ENCODE measurements at regions not wholly inside any gene's neighbourhood (a gene's known extent, or its start where the extent isn't known, plus 50 kb on each side); places are given as distances from the start of the nearest gene placed in this dataset.

DNA sequence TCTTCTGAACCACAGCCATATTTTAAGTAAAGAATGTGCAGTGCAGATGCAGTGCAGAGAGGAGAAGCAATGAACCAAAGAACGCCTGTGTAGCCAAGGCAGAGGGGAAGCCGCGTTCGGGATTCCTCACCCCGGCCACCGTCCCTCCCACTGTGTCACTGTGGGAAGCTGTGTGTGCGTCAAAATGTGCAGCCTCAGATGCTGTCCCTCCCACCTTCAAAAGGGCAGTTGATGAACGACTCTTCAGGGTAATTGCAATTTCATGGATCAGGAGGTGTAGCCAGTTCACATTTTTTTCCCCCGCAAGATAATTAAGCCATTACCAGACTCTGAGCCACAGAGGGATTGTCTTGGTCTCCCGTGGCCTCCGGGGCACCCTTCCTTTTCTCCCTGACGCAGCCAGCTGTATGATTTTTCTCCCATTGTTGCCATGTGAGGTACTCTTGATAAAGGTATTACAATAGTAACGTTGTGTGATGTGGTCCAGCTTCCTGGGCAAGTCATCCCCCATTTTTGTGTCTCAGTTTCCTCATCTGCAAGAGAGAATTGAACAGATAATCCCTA, 190.0 kb downstream of the FOXL1 start:
- H3K27me3 Mint-ChIP-seq = peaks cover 4 to 5% of the 10 kb centered on the region in 2 donors
- H3K9me3 ChIP-seq (ENCODE audit: control insufficient read depth in 1 of 2, low read length in 2 of 2) = no peaks in the 10 kb centered on the region
- no peak overlapping the region for H3K4me3 Mint-ChIP-seq
- H3K36me3 Mint-ChIP-seq = no peaks in the 10 kb centered on the region
- no peaks in the 10 kb centered on the region for H3K4me1 Mint-ChIP-seq
- intact Hi-C loops (cut with micrococcal nuclease) = no loop called here
- no peak overlapping the region for H3K27ac Mint-ChIP-seq
- DNase-seq = no peak
- POLR2A ChIA-PET (ENCODE audit: partially characterized antibody) = no interaction called here
- no peaks in the 10 kb centered on the region for H3K27me3 ChIP-seq (ENCODE audit: insufficient read depth, low read length)
- CTCF ChIA-PET (ENCODE audit: partially characterized antibody) = no interaction called here
- peaks cover 0 to 8% (median 0%) of the 10 kb centered on the region in 8 donors for H3K9me3 Mint-ChIP-seq
- H3K36me3 ChIP-seq (ENCODE audit: insufficient read depth, low read length) = no peaks in the 10 kb centered on the region
- H3K4me1 ChIP-seq (ENCODE audit: insufficient read depth, low read length) = no peaks in the 10 kb centered on the region
- H3K4me3 ChIP-seq (ENCODE audit: low read length in 2 of 2) = no peak overlapping the region
- H3K27ac ChIP-seq (ENCODE audit: low read depth, low read length) = no peak overlapping the region

DNA sequence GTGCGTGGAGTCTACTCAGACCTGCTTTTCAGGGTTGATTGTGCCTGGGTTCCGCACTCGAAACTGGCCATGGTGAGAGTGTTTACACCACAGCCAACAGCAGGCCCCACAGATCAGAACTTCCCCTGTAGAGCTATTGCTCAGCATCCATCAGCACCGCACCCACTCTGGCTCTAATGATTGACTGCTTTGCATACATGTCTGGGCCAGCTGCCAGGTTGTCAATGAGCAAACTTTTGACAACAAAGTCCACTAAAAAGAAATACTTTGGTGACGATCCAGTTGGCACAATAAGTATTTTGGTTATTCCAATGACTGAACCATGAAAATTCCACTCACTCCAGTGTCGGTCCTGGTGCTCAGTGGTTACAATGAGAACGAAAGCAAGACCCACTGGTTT, 190.7 kb downstream of the FOXL1 start:
- H3K4me1 ChIP-seq (ENCODE audit: insufficient read depth, low read length) = no peaks in the 10 kb centered on the region
- no peak overlapping the region for H3K4me3 ChIP-seq (ENCODE audit: low read length in 2 of 2)
- H3K4me1 Mint-ChIP-seq = no peaks in the 10 kb centered on the region
- no peaks in the 10 kb centered on the region for H3K27me3 ChIP-seq (ENCODE audit: insufficient read depth, low read length)
- H3K9me3 Mint-ChIP-seq = peaks cover 0 to 8% (median 0%) of the 10 kb centered on the region in 8 donors
- no peak overlapping the region for H3K4me3 Mint-ChIP-seq
- H3K9me3 ChIP-seq (ENCODE audit: control insufficient read depth in 1 of 2, low read length in 2 of 2) = no peaks in the 10 kb centered on the region
- H3K36me3 Mint-ChIP-seq = no peaks in the 10 kb centered on the region
- no peak for DNase-seq
- H3K36me3 ChIP-seq (ENCODE audit: insufficient read depth, low read length) = no peaks in the 10 kb centered on the region
- ChIA-PET POLR2A (ENCODE audit: partially characterized antibody) (no interaction called here), CTCF (ENCODE audit: partially characterized antibody) (no interaction called here)
- intact Hi-C loops (cut with micrococcal nuclease) = no loop called here
- no peak overlapping the region for H3K27ac Mint-ChIP-seq
- peaks cover under 1 to 5% of the 10 kb centered on the region in 2 donors for H3K27me3 Mint-ChIP-seq
- no peak overlapping the region for H3K27ac ChIP-seq (ENCODE audit: low read depth, low read length)

DNA sequence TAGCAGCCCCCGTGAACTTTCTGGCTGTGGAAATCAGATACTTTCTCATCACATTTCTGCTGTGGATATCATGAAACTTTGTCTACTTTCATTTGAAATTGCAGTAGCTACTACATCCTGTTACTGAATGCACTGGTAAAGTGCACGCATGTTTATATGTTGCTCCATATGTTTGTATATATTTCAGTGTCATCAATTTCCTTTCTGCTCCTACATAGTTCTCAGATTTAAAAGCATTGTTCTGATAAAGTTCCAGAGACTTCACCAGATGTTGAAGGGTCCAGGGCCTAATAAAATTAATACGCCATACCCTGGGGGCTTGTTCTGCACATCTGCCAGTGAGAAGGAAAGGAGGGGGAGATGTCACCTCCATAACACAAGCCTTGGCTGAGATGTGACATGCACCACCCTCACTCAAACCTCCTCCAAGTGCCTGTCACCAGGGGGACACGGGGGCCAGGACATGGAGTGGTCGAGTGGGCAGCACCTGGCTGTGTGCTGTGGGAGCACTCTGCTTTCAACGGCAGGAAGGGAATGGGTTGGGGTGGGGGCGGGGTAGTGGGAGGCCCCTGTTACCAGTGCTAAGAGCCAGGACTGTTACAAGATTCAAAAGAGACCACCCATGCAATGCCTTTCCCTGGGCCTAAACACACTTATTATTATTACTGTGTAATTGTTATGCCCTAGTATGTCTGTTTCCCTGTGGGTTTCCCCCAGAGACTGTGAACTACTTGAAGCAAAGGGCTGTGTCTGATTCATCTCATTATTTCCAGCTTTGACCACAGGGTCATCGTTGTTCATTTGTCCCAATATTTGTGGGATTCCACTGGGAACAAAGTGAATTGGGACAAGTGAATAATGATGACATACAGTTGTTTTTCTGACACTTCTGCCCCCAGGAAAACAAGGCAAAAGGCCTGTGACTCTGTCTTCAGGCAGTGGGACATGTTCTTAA, 193.4 kb downstream of the FOXL1 start:
- DNase-seq = no peak
- ChIA-PET POLR2A (ENCODE audit: partially characterized antibody) (no interaction called here), CTCF (ENCODE audit: partially characterized antibody) (interaction anchor here (1.0 kb wide), 1 partner anchor 13 kb away, joined by 3 read pairs; no protein-coding TSS in a partner anchor)
- no peak overlapping the region for H3K27ac Mint-ChIP-seq
- Histone ChIP-seq H3K4me1 (ENCODE audit: insufficient read depth, low read length) (no peaks in the 10 kb centered on the region), H3K27me3 (ENCODE audit: insufficient read depth, low read length) (no peaks in the 10 kb centered on the region), H3K36me3 (ENCODE audit: insufficient read depth, low read length) (no peaks in the 10 kb centered on the region), H3K4me3 (ENCODE audit: low read length in 2 of 2) (no peak overlapping the region), H3K27ac (ENCODE audit: low read depth, low read length) (no peak overlapping the region), H3K9me3 (ENCODE audit: control insufficient read depth in 1 of 2, low read length in 2 of 2) (no peaks in the 10 kb centered on the region)
- peaks cover 0 to 10% of the 10 kb centered on the region in 2 donors for H3K27me3 Mint-ChIP-seq
- intact Hi-C loops (cut with micrococcal nuclease) = no loop called here
- no peak overlapping the region for H3K4me3 Mint-ChIP-seq
- H3K36me3 Mint-ChIP-seq = no peaks in the 10 kb centered on the region
- peaks cover 0 to 3% (median 0%) of the 10 kb centered on the region in 8 donors for H3K9me3 Mint-ChIP-seq
- H3K4me1 Mint-ChIP-seq = no peaks in the 10 kb centered on the region

DNA sequence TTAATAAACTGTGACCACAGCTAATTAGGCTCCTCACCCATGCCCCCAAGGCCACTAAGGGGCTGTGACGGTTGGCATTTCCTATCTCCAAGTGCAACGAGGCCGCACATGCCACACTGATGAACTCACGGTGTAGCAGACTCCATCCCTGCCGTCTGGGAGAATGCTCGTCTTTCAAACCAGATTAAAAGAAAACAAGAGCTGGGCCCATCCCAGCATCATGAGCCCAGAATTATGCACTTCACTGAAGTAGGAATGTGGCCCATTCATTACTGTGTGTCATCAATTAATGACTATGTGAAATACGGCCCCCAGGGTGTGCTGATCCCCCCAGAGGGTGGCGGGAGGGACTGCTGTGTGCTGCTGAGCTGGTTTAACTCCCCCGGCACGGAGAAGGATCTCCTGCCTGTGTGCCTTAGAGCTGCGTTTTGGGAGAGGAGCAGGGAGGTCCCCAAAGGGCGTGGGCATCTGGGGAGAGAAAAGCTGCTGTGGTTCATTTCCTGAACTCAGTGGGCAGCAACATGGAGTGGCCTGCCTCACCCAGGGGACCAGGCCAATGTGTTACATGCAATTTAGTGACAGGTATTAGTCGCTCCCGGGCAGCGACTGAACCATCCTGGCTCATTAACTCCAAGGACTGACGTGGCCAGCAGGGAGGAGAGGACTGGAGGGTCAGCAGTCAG, 194.5 kb downstream of the FOXL1 start:
- Mint-ChIP-seq H3K9me3 (peaks cover 0 to 2% (median 0%) of the 10 kb centered on the region in 8 donors), H3K27ac (no peak overlapping the region), H3K4me1 (no peaks in the 10 kb centered on the region), H3K4me3 (no peak overlapping the region), H3K36me3 (no peaks in the 10 kb centered on the region), H3K27me3 (peaks cover 0 to 10% of the 10 kb centered on the region in 2 donors)
- Histone ChIP-seq H3K9me3 (ENCODE audit: control insufficient read depth in 1 of 2, low read length in 2 of 2) (no peaks in the 10 kb centered on the region), H3K27ac (ENCODE audit: low read depth, low read length) (no peak overlapping the region), H3K4me1 (ENCODE audit: insufficient read depth, low read length) (no peaks in the 10 kb centered on the region), H3K27me3 (ENCODE audit: insufficient read depth, low read length) (no peaks in the 10 kb centered on the region), H3K4me3 (ENCODE audit: low read length in 2 of 2) (no peak overlapping the region), H3K36me3 (ENCODE audit: insufficient read depth, low read length) (no peaks in the 10 kb centered on the region)
- POLR2A ChIA-PET (ENCODE audit: partially characterized antibody) = no interaction called here
- intact Hi-C loops (cut with micrococcal nuclease) = no loop called here
- CTCF ChIA-PET (ENCODE audit: partially characterized antibody) = no interaction called here
- no peak for DNase-seq

DNA sequence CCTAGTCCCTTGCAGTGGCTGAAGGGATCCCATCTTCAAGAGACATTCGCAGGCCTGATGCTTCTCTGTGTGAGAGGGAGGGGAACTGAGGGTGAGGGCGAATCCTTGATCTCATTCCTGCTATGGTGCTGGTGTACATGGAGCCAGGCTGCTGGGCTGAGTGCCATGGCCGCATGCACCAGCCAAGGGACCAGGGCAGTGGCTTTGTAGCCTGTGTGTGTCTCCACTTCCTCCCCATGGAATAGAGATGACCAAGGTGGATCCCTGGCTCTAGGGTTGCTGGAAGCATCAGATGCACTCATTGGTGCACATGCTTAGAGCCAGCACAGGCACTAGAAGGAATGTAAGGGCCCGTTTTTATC, 195.0 kb downstream of the FOXL1 start:
- no peaks in the 10 kb centered on the region for H3K36me3 ChIP-seq (ENCODE audit: insufficient read depth, low read length)

DNA sequence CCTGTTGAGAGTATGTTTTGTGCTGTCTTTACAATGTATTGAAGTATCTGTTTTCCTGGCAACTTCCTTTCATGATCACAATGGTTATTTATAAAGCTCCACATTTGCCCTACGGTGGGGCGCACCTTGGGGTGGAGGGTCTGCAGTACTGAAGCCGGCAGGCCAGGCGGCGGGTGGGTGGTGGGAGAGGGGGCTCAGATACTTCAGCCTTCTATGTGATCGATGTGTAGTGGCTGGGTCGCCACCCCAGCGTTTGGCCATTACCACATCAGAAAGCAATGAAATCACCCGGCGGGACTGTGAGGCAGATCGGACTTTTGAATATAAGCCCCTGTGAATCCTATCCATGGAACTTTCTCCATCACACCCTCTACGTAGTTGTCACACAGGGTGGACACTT, 196.6 kb downstream of the FOXL1 start:
- ChIA-PET CTCF (ENCODE audit: partially characterized antibody) (no interaction called here), POLR2A (ENCODE audit: partially characterized antibody) (no interaction called here)
- intact Hi-C loops (cut with micrococcal nuclease) = no loop called here
- Mint-ChIP-seq H3K36me3 (no peaks in the 10 kb centered on the region), H3K4me1 (no peaks in the 10 kb centered on the region), H3K27me3 (peaks cover 0 to 7% of the 10 kb centered on the region in 2 donors), H3K9me3 (peaks cover 0 to 2% (median 0%) of the 10 kb centered on the region in 8 donors), H3K27ac (no peak overlapping the region), H3K4me3 (no peak overlapping the region)
- H3K27me3 ChIP-seq (ENCODE audit: insufficient read depth, low read length) = no peaks in the 10 kb centered on the region
- H3K4me1 ChIP-seq (ENCODE audit: insufficient read depth, low read length) = no peaks in the 10 kb centered on the region
- no peak overlapping the region for H3K4me3 ChIP-seq (ENCODE audit: low read length in 2 of 2)
- H3K27ac ChIP-seq (ENCODE audit: low read depth, low read length) = no peak overlapping the region
- H3K9me3 ChIP-seq (ENCODE audit: control insufficient read depth in 1 of 2, low read length in 2 of 2) = no peaks in the 10 kb centered on the region
- DNase-seq = no peak
- no peaks in the 10 kb centered on the region for H3K36me3 ChIP-seq (ENCODE audit: insufficient read depth, low read length)

More for the DNA sequence above, 195.0 kb downstream of the FOXL1 start:
- intact Hi-C loops (cut with micrococcal nuclease) = no loop called here
- H3K4me3 Mint-ChIP-seq = no peak overlapping the region
- no peaks in the 10 kb centered on the region for H3K4me1 ChIP-seq (ENCODE audit: insufficient read depth, low read length)
- POLR2A ChIA-PET (ENCODE audit: partially characterized antibody) = no interaction called here
- peaks cover 0 to 10% of the 10 kb centered on the region in 2 donors for H3K27me3 Mint-ChIP-seq
- no peak for DNase-seq
- no peak overlapping the region for H3K27ac ChIP-seq (ENCODE audit: low read depth, low read length)
- H3K27me3 ChIP-seq (ENCODE audit: insufficient read depth, low read length) = no peaks in the 10 kb centered on the region
- peaks cover 0 to 2% (median 0%) of the 10 kb centered on the region in 8 donors for H3K9me3 Mint-ChIP-seq
- H3K9me3 ChIP-seq (ENCODE audit: control insufficient read depth in 1 of 2, low read length in 2 of 2) = no peaks in the 10 kb centered on the region
- CTCF ChIA-PET (ENCODE audit: partially characterized antibody) = no interaction called here
- H3K4me1 Mint-ChIP-seq = no peaks in the 10 kb centered on the region
- H3K27ac Mint-ChIP-seq = no peak overlapping the region
- no peak overlapping the region for H3K4me3 ChIP-seq (ENCODE audit: low read length in 2 of 2)
- H3K36me3 Mint-ChIP-seq = no peaks in the 10 kb centered on the region

DNA sequence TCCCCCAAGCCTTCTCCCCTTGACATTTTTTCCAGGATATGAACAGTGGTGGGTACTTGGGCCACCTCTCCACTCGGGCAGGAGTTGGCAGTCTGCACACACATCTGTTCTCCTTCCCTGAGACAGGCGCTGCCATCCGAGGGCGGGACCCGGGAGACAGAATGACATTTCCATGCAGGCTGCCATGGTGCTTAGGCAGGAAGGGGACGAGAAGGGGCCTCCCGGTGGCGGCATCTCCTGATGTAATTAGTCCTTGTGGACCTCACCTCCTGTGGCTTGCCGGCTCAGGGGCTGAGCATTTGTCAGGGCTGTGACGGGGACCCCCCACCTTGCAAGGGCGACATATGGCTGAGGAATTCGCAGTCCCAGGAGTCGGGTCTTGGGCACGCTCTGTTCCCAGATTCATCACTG, 197.2 kb downstream of the FOXL1 start:
- no peaks in the 10 kb centered on the region for H3K9me3 ChIP-seq (ENCODE audit: control insufficient read depth in 1 of 2, low read length in 2 of 2)
- H3K36me3 ChIP-seq (ENCODE audit: insufficient read depth, low read length) = no peaks in the 10 kb centered on the region
- H3K27ac ChIP-seq (ENCODE audit: low read depth, low read length) = no peak overlapping the region
- ChIA-PET CTCF (ENCODE audit: partially characterized antibody) (no interaction called here), POLR2A (ENCODE audit: partially characterized antibody) (no interaction called here)
- peaks cover 0 to 2% (median 0%) of the 10 kb centered on the region in 8 donors for H3K9me3 Mint-ChIP-seq
- H3K27ac Mint-ChIP-seq = no peak overlapping the region
- no peaks in the 10 kb centered on the region for H3K36me3 Mint-ChIP-seq
- no peak for DNase-seq
- H3K4me1 Mint-ChIP-seq = no peaks in the 10 kb centered on the region
- H3K4me3 ChIP-seq (ENCODE audit: low read length in 2 of 2) = no peak overlapping the region
- H3K27me3 Mint-ChIP-seq = peaks cover 0 to 7% of the 10 kb centered on the region in 2 donors
- no peak overlapping the region for H3K4me3 Mint-ChIP-seq
- no peaks in the 10 kb centered on the region for H3K4me1 ChIP-seq (ENCODE audit: insufficient read depth, low read length)
- no peaks in the 10 kb centered on the region for H3K27me3 ChIP-seq (ENCODE audit: insufficient read depth, low read length)
- intact Hi-C loops (cut with micrococcal nuclease) = no loop called here

Data from CD4-positive, alpha-beta memory T cell (primary cell).